ENCODE measurements at regions not wholly inside any gene's neighbourhood (a gene's known extent, or its start where the extent isn't known, plus 50 kb on each side); places are given as distances from the start of the nearest gene placed in this dataset.
"Not testable (repeated sequence)": the region's sequence is repeated elsewhere in the genome, so short reads cannot be mapped to it uniquely, and the experiment has no call there.

- no peak for DNase-seq
- WGBS, 2 donors, result 28 to 36% methylated on average over 6 of the region's 6 CpGs
- peak overlapping the region in 1 of 2 donors; percentile 95 for H3K27ac ChIP-seq (ENCODE audit: low read depth in 1 of 2, low read length in 1 of 2)
- H3K4me3 ChIP-seq, result no peak overlapping the region
- peaks cover 0 to 4% (median 0%) of the 10 kb centered on the region in 4 donors for H3K9me3 ChIP-seq (ENCODE audit: control insufficient read depth in 4 of 4, insufficient read depth in 3 of 4, low read length in 3 of 4)
- no peaks in the 10 kb centered on the region for H3K36me3 ChIP-seq (ENCODE audit: control insufficient read depth in 4 of 4, insufficient read depth in 4 of 4, low read length in 4 of 4)
- peak overlapping the region; percentile 34 to 83 for H3K9ac ChIP-seq (ENCODE audit: insufficient read depth in 1 of 2, low read length in 2 of 2)
- TF ChIP-seq CTCF (IDR thresholded peaks at IDR 0.05; ENCODE audit: control extremely low read depth, extremely low read depth), result no peak
- peaks cover 0 to 6% (median 0%) of the 10 kb centered on the region in 5 donors for H3K4me1 ChIP-seq (ENCODE audit: control insufficient read depth in 5 of 5, insufficient read depth in 5 of 5, low read length in 5 of 5)
- H3K27me3 ChIP-seq (ENCODE audit: control insufficient read depth in 3 of 3, insufficient read depth in 3 of 3, low read length in 2 of 3), result peaks cover 0 to 3% (median 0%) of the 10 kb centered on the region in 3 donors
- ATAC-seq (ENCODE audit: insufficient read depth, low FRiP score), result no peak
These were observed 94.1 kb downstream of the PPIAL4G start for GRCh38 chr1:148389027-148389339.

GRCh38 chr1:148388260-148389026, 94.7 kb downstream of the PPIAL4G start:
- peaks cover 0 to 6% (median 0%) of the 10 kb centered on the region in 5 donors for H3K4me1 ChIP-seq (ENCODE audit: control insufficient read depth in 5 of 5, insufficient read depth in 5 of 5, low read length in 5 of 5)
- WGBS, 2 donors, result 5% methylated on average over 40 of the region's 40 CpGs
- ATAC-seq (ENCODE audit: insufficient read depth, low FRiP score) (peak; percentile 89), DNase-seq (peak; percentile 93 to 95 (median 95))
- H3K4me3 ChIP-seq, result peak overlapping the region; percentile 52
- TF ChIP-seq CTCF (IDR thresholded peaks at IDR 0.05; ENCODE audit: control extremely low read depth, extremely low read depth), result no peak
- peak overlapping the region; percentile 61 to 95 for H3K27ac ChIP-seq (ENCODE audit: low read depth in 1 of 2, low read length in 1 of 2)
- peak overlapping the region; percentile 34 to 83 for H3K9ac ChIP-seq (ENCODE audit: insufficient read depth in 1 of 2, low read length in 2 of 2)
- H3K27me3 ChIP-seq (ENCODE audit: control insufficient read depth in 3 of 3, insufficient read depth in 3 of 3, low read length in 2 of 3), result peaks cover 0 to 3% (median 0%) of the 10 kb centered on the region in 3 donors
- peaks cover 0 to 4% (median 0%) of the 10 kb centered on the region in 4 donors for H3K9me3 ChIP-seq (ENCODE audit: control insufficient read depth in 4 of 4, insufficient read depth in 3 of 4, low read length in 3 of 4)
- H3K36me3 ChIP-seq (ENCODE audit: control insufficient read depth in 4 of 4, insufficient read depth in 4 of 4, low read length in 4 of 4), result no peaks in the 10 kb centered on the region

GRCh38 chr1:148387949-148388259, 95.2 kb downstream of the PPIAL4G start:
- H3K27me3 ChIP-seq (ENCODE audit: control insufficient read depth in 3 of 3, insufficient read depth in 3 of 3, low read length in 2 of 3); ATAC-seq (ENCODE audit: insufficient read depth, low FRiP score); H3K36me3 ChIP-seq (ENCODE audit: control insufficient read depth in 4 of 4, insufficient read depth in 4 of 4, low read length in 4 of 4); H3K4me1 ChIP-seq (ENCODE audit: control insufficient read depth in 5 of 5, insufficient read depth in 5 of 5, low read length in 5 of 5); H3K4me3 ChIP-seq; H3K9me3 ChIP-seq (ENCODE audit: control insufficient read depth in 4 of 4, insufficient read depth in 3 of 4, low read length in 3 of 4): not testable (repeated sequence)
- peak in 1 of 3 donors; percentile 15 for DNase-seq
- 62 to 65% methylated on average over 9 of the region's 9 CpGs for WGBS, 2 donors
- H3K27ac ChIP-seq (ENCODE audit: low read depth in 1 of 2, low read length in 1 of 2), result peak overlapping the region in 1 of 2 donors; percentile 95
- peak overlapping the region in 1 of 2 donors; percentile 83 for H3K9ac ChIP-seq (ENCODE audit: insufficient read depth in 1 of 2, low read length in 2 of 2)

- WGBS, 2 donors, result 82 to 84% methylated on average over 18 of the region's 18 CpGs
- not testable (repeated sequence) for ATAC-seq (ENCODE audit: insufficient read depth, low FRiP score); H3K4me1 ChIP-seq (ENCODE audit: control insufficient read depth in 5 of 5, insufficient read depth in 5 of 5, low read length in 5 of 5); H3K27me3 ChIP-seq (ENCODE audit: control insufficient read depth in 3 of 3, insufficient read depth in 3 of 3, low read length in 2 of 3); H3K9me3 ChIP-seq (ENCODE audit: control insufficient read depth in 4 of 4, insufficient read depth in 3 of 4, low read length in 3 of 4); H3K27ac ChIP-seq (ENCODE audit: low read depth in 1 of 2, low read length in 1 of 2); H3K9ac ChIP-seq (ENCODE audit: insufficient read depth in 1 of 2, low read length in 2 of 2); H3K36me3 ChIP-seq (ENCODE audit: control insufficient read depth in 4 of 4, insufficient read depth in 4 of 4, low read length in 4 of 4); H3K4me3 ChIP-seq
- DNase-seq, result peak; percentile 11 to 15 (median 13)
These were observed 95.8 kb downstream of the PPIAL4G start for GRCh38 chr1:148387122-148387948.

Data from lung (tissue), 11 donors.